HG02973 (cell line): ENCODE measurements at regions not wholly inside any gene's neighbourhood (a gene's known extent, or its start where the extent isn't known, plus 50 kb on each side); places are given as distances from the start of the nearest gene placed in this dataset.
"Not testable (repeated sequence)": the region's sequence is repeated elsewhere in the genome, so short reads cannot be mapped to it uniquely, and the experiment has no call there.

Experiments used
- ATAC-seq: cut with Tn5 transposase; IDR thresholded peaks from one replicate; pipeline ENCODE4 v1.9.1; 2021; ENCODE audit warnings: moderate library complexity; ENCODE audit not compliant: unreplicated experiment

DNA sequence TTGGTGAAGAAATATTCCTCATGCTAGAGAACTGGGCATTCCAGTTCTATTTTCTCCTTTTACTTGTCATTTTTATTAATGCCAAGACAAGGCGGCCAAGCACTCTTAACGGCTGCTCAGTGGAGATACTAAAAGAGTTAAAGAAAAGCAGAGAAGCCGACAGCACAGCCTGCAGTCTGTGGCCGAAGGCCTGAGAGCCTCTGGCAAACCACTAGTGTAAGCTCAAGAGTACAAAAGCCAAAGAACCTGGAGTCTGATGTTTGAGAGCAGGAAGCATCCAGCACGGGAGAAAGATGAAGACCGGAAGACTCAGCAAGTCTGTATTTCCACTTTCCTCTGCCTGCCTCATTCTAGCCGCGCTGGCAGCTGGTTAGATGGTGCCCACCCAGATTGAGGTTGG is 167.1 kb upstream of the FUT9 start:
- ATAC-seq, result no peak

DNA sequence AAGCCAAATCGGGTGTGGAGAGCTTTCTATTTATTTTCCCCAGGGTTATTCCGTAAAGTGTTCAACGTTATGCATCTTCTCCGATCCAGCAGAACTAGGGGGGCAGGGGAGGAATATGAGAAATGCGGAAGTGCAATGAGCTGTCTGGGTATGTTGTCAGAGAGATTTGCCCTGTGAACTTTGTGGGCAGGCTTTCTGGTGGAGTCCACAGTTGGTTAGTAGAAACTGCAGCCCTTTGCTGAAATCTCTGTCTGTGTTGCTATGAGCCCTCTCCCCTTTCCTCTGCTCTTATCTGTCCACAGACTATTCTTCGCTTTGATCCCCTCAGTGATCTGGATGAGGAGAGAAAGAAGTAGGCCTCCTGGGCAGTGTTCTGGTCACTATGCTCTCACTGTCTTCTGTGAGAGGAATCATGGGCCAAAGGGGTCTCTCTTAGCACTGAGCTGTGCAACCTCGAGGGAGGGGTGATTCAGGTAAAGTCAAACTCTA is 158.9 kb upstream of the FUT9 start:
- ATAC-seq, result no peak

DNA sequence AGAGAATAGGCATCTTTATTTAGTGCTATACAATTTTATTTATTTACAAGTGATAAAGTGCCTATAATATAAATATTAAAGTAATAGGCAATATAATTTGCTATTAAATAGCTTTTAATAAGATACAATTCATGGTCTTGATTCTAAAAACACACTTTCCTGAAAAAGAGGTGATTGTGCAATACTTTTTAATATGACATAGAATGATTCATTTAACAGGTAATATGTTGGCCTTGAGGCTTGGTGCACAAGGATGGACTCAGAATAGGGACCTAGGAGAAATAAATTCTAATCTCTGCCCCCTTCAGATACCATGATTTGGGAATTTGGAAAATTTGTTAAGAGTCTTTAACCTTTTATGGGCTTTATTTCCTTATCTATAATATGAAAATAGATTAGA is 149.9 kb upstream of the FUT9 start:
- ATAC-seq, result no peak

DNA sequence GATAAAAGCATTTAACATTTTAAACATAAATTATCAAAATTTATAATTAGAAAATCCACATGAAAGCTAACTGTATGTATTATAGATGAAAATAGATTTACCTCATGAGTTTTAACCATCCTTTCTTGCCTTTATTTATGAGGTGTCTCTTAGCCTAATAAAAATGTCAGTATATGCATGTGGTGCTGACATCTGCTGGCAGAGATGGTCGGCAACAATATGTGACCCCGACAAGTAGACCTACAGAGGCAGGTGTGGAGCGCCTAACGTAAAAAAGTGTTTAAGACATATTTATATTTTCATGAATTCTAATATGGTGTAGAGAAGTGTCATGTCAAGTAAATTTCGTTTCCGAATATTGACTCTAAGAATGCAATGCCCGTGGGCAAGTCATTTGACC is 149.0 kb upstream of the FUT9 start:
- ATAC-seq, result no peak

DNA sequence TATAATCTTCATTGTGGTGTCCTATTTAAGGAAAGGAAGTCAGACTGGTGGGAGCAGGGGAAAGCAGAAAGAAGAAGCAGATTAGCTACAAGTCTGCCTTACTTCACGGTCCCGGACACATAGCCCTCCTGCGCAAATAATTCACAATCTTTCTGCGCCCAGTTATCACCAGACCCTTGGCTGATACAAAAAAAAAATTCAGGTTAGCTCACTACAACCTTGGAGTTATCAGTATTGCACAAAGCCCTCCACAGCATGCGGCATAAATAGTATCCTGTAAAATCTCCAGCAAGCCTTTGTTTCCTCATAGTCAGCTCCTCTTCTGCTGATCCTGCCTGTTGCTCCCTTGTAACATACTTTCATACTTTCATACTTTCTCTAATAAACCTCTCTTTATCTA is 148.6 kb upstream of the FUT9 start:
- no peak for ATAC-seq

DNA sequence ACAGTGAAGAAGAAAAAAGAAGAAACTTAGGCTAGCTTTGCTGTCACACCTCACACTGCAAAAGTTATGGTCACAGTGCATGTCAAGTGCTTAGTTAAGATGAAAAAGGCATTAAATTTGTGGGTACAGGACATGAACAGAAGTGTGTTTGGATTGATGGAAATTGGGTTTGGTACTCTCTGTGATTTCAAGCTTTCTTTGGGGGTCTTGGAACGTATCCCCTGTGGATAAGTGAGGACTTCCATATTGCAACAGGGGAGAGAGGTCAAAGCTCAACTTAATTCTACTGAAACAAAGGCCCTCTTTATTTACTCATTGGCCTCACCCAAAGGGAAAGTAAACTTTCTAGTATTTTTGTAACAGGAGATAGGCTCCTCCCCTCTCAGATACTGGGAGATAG is 138.3 kb upstream of the FUT9 start:
- no peak for ATAC-seq

DNA sequence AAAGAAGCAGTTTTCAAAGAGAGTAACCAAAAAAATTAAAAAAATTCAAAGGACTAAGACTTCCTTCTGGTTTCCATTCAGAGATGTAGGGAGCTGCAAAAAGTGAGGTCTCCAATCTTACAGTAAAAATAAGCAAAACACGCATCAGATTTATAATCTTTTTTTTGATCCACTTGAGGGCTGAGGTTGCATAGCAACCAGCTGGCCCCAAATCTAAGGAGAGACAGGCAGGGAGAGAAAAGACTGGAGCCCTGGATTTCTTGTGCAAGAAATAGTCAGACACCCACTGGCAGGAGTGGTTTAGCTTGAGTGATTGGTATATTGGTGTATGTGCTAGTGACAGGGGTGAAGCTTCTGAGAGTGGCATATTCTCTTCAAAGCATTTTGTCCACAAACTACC is 135.9 kb upstream of the FUT9 start:
- no peak for ATAC-seq

DNA sequence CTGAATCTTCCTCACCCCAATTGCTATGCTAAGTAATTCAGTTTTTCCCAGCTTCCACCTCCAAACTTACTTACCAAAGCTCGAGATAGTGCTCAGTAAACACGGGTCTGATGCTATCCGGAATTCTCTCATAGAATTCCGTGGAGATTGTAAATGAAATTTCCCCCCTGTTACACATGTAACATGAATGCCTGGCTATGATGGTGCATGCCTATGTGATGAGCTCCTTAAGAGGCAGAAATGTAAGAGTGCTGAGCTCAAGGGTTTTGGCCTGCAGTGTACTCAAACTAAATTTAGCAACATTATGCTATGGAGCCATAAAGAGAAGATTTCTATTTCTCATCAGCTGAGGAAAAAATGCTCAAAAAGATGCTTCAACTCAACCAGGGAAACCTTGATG is 133.4 kb upstream of the FUT9 start:
- no peak for ATAC-seq

DNA sequence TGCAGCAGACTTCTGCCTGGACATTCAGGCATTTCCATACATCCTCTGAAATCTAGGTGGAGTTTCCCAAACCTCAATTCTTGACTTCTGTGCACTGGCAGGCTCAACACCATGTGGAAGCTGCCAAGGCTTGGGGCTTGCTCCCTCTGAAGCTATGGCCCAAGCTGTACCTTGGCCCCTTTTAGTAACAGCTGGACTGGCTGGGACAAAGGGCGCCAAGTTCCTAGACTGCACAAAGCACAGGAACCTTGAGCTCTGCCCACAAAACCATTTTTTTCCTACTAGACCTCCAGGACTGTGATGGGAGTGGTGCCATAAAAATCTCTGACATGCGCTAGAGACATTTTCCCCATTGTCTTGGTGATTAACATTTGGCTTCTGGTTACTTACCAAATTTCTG is 127.1 kb upstream of the FUT9 start:
- ATAC-seq, result not testable (repeated sequence)

DNA sequence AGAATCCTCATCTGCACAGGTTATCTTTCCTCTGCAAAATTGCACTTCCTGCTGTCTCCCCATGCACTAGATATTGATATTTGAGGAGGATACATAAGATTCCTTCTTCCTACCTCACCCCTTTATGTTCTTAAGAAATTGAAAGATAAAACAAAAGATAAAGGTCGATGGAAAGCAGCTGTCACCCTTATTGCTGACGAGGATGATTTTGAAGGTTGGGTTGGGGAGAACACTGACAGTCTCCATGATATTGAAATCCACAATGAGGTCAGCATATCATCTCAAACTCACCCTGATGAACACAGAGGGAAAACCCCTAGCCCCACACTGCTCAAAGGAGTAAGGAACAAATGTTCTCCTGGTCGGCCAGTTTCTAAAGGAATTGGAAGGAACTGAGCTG is 110.6 kb upstream of the FUT9 start:
- no peak for ATAC-seq

DNA sequence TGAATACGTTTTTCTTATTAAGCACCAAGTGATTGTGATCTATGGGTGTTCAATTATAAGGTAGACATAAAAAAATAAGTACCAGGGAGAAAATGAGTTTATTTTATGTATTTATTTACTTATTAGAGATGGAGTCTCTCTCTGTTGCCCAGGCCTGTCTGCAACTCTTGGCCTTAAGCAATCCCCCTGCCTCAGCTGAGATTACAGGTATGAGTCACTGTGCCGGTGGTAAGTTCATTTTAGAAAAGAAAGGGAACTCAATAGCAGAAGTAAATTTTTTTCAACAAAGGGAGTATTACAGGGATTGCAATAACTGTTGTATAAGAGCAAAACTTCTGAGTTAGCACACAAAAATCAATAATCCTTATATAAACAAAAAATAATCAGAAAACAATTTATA is 98.7 kb upstream of the FUT9 start:
- no peak for ATAC-seq

DNA sequence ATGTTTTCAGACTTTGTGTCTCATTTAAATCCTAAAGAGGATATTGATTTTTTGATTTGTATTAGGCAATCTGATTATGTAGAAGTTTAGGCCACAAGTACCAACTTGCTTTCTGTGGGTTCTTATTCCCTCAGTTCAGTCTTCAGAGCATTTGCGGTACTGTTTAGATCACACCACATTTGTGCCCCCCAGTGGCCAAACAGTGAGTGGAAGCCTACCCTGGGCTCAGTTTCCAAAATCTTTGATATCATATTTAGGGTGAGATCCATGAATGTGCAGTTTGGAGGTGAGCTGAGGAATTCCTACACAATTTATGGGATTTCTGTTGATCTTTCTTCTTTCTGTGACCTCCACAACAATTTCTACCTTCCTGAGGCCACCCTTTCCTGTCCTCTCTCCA is 92.3 kb upstream of the FUT9 start:
- no peak for ATAC-seq

DNA sequence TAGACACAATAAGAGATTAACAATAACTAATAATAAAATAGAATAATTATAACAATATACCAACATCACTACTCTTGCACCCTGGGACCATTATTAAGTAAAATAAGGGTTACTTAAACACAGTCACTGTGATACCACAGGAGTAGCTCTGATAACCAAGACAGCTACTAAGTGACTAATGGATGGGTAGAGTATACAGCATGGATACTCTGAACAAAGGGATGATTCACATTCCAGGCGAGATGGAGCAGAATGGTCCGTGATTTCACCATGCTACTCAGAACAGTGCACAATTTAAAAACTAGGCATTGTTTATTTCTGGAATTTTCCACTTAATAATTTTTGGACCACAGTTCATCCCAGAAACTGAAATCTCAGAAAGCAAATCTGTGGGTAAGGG is 80.0 kb upstream of the FUT9 start:
- no peak for ATAC-seq

DNA sequence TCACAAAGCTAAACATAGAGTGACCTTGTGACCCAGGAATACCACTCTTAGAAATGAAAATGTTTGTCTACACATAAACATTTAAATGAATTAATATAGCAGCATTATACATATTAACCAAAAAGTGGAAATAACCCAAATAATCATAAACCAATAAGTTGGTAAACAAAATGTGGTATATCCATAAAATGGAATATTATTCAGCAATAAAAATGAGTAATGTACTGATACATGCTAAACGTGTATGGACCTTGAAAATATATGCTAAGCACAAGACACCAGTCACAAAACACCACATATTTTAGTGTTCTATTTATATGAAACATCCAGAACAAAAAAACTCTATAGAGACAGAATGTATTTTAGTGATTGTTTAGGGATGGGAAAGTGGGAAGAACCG is 68.9 kb upstream of the FUT9 start:
- no peak for ATAC-seq

DNA sequence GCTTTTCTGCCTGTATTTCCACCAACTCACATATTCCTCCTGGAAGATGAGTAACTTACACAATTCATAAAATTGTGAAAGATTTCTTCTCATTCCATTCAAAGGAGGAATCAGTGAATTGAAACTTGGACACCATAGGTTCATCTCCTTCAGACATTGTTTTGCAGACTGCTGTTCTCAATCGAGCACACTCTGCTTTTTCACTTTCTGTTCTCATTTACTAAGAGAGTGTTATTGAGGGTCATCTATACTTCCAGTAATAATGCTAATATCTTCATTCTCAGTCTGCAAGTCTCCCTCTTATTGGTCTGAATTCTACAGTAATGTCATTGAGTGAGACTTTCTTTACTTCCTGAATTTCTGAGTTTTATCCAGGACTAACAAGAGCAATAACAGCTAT is 67.5 kb upstream of the FUT9 start:
- no peak for ATAC-seq

DNA sequence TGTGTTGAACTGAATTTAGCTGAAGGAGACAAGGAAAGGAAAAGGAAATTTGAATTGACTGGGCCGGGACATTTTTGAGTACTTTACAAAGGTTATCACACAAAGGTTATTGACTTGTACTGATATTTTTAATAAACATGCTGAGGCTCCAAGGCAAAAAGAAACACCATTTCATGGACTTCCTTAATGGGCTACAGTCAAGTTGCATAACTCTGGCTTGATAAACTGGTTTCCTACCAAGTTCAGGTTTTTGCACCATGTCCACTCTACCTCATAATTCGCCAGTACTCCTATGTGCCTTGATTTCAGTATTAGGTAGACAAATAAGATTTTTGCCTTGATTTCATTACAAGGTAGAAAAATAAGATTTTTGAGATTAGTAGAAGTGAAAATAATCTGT is 65.8 kb upstream of the FUT9 start:
- ATAC-seq, result no peak

DNA sequence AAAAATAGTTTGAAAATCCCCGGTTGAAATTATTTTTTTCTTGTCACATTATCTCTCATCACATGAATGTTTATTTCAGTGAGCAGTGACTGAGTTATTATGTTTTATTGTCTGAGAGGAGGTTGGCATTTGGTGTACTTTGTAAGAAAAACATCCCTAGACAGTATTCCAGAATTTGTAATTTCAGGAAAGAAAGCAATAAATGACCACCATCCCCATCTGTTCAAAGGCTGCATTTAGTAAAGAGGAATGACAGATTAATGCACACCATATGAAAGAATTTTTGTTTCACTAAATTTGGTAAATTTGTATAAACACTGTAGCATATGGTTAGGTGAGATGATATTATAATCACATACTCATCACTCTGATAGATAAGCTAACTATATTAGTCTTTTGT is 57.1 kb upstream of the FUT9 start:
- no peak for ATAC-seq

DNA sequence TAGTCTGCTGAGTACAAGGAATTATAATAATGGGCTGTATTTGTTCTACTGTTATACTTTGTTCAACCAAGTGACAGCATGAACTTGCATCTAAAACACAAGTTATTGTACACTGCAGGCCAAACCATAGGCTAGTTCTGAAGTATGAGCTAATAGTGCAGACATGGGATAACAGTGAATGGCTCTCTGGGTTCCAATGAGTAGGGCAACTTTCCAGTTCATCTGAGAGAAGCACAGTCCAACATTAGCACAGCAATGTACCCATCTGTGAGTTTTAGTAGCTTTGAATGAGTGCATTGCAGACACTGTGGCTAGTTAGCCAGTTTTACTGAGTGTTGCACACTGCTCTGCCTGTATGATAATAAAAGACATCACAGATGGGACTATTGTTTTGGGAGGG is 56.5 kb upstream of the FUT9 start:
- no peak for ATAC-seq
